ENCODE measurements at regions not wholly inside any gene's neighbourhood (a gene's known extent, or its start where the extent isn't known, plus 50 kb on each side); places are given as distances from the start of the nearest gene placed in this dataset.

- H3K9me3 ChIP-seq = no peaks in the 10 kb centered on the region
- 48 to 86% methylated on average over 1 of the region's 1 CpG for WGBS, 2 donors (ENCODE audit: low coverage in 1 of 2)
- no peak overlapping the region for H3K27ac ChIP-seq
- H3K4me1 ChIP-seq = no peaks in the 10 kb centered on the region
- intact Hi-C loops (cut with DNase I; ENCODE audit: low total_unique reads) (no loop called here), in situ Hi-C loops (cut with MboI; ENCODE audit: low pct_ligation_motif_present in 1 of 4, low pct_unique_long_range_greater_than_20kb in 1 of 4, low sequenced_read_pairs in 3 of 4) (no loop called here)
- DNase-seq = no peak
- H3K4me3 ChIP-seq = no peak overlapping the region
- no peaks in the 10 kb centered on the region for H3K27me3 ChIP-seq
- no peaks in the 10 kb centered on the region for H3K36me3 ChIP-seq
- TF ChIP-seq EP300 (IDR thresholded peaks at IDR 0.05; ENCODE audit: low read depth) (no peak), POLR2AphosphoS5 (IDR thresholded peaks at IDR 0.05) (no peak), POLR2A (IDR thresholded peaks at IDR 0.05) (no peak), CTCF (IDR thresholded peaks at IDR 0.05) (no peak)
Observed at GRCh38 chr5:87570366-87570765, 157.6 kb upstream of the CCNH start.

GRCh38 chr5:87562068-87562467 is 149.3 kb upstream of the CCNH start:
- Histone ChIP-seq H3K9me3 (no peaks in the 10 kb centered on the region), H3K36me3 (no peaks in the 10 kb centered on the region), H3K4me1 (no peaks in the 10 kb centered on the region), H3K4me3 (no peak overlapping the region), H3K27me3 (no peaks in the 10 kb centered on the region), H3K27ac (no peak overlapping the region)
- no peak for DNase-seq
- intact Hi-C loops (cut with DNase I; ENCODE audit: low total_unique reads) = no loop called here
- in situ Hi-C loops (cut with MboI; ENCODE audit: low pct_ligation_motif_present in 1 of 4, low pct_unique_long_range_greater_than_20kb in 1 of 4, low sequenced_read_pairs in 3 of 4) = no loop called here
- TF ChIP-seq CTCF (IDR thresholded peaks at IDR 0.05) = no peak
- no peak for TF ChIP-seq EP300 (IDR thresholded peaks at IDR 0.05; ENCODE audit: low read depth)
- no peak for TF ChIP-seq POLR2A (IDR thresholded peaks at IDR 0.05)
- no peak for TF ChIP-seq POLR2AphosphoS5 (IDR thresholded peaks at IDR 0.05)
- 93% methylated on average over 1 of the region's 1 CpG for WGBS, 2 donors (ENCODE audit: low coverage in 1 of 2)

- Histone ChIP-seq H3K36me3 (no peaks in the 10 kb centered on the region), H3K27me3 (no peaks in the 10 kb centered on the region), H3K4me1 (no peaks in the 10 kb centered on the region), H3K27ac (no peak overlapping the region), H3K4me3 (no peak overlapping the region), H3K9me3 (no peaks in the 10 kb centered on the region)
- 77 to 78% methylated on average over 2 of the region's 2 CpGs for WGBS, 2 donors (ENCODE audit: low coverage in 1 of 2)
- in situ Hi-C loops (cut with MboI; ENCODE audit: low pct_ligation_motif_present in 1 of 4, low pct_unique_long_range_greater_than_20kb in 1 of 4, low sequenced_read_pairs in 3 of 4) = no loop called here
- intact Hi-C loops (cut with DNase I; ENCODE audit: low total_unique reads) = no loop called here
- TF ChIP-seq POLR2AphosphoS5 (IDR thresholded peaks at IDR 0.05) (no peak), CTCF (IDR thresholded peaks at IDR 0.05) (no peak), POLR2A (IDR thresholded peaks at IDR 0.05) (no peak), EP300 (IDR thresholded peaks at IDR 0.05; ENCODE audit: low read depth) (no peak)
- no peak for DNase-seq
Observed at GRCh38 chr5:87560528-87560927, 147.8 kb upstream of the CCNH start.

DNA sequence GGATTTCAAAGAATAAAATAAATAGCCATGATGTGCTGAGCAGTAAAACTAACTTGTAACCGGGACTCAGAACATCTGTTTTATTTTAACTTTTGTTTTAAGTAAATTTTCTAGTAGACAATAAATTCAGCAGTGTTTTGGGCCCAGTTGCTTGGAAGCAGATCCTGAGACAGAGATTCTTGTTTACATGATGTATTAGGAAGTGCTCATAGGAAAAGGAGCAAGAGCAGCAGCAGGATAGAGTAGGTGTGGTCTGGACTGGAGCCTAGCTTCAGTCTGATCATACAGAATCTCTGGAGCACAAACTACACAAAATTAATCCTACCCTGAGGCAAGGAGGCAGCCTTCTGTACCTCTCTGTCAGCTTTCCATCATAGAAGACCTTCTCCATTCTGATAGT is 139.2 kb upstream of the CCNH start:
- Histone ChIP-seq H3K36me3 (no peaks in the 10 kb centered on the region), H3K4me1 (no peaks in the 10 kb centered on the region), H3K9me3 (no peaks in the 10 kb centered on the region), H3K4me3 (no peak overlapping the region), H3K27ac (peak overlapping the region in 2 of 4 donors; percentile 7 to 41), H3K27me3 (no peaks in the 10 kb centered on the region)
- intact Hi-C loops (cut with DNase I; ENCODE audit: low total_unique reads) = no loop called here
- TF ChIP-seq POLR2AphosphoS5 (IDR thresholded peaks at IDR 0.05) (peak; percentile 29 to 41 (median 34)), POLR2A (IDR thresholded peaks at IDR 0.05) (no peak), EP300 (IDR thresholded peaks at IDR 0.05; ENCODE audit: low read depth) (no peak), CTCF (IDR thresholded peaks at IDR 0.05) (no peak)
- DNase-seq = no peak
- 29 to 45% methylated on average over 1 of the region's 1 CpG for WGBS, 2 donors (ENCODE audit: low coverage in 1 of 2)
- in situ Hi-C loops (cut with MboI; ENCODE audit: low pct_ligation_motif_present in 1 of 4, low pct_unique_long_range_greater_than_20kb in 1 of 4, low sequenced_read_pairs in 3 of 4) = no loop called here
